OCI-LY3 (cell line): ENCODE measurements at regions not wholly inside any gene's neighbourhood (a gene's known extent, or its start where the extent isn't known, plus 50 kb on each side); places are given as distances from the start of the nearest gene placed in this dataset.

Source experiments
- H2AFZ ChIP-seq: fragments of 200-600, 300-600 bp; shearing (Covaris generic); 2 replicates; pipeline ENCODE4 v1.6.0; 2014; ENCODE audit warnings: antibody characterized with exemption, low read depth, low read length
- H3K27ac ChIP-seq: fragments of 200-600, 300-600 bp; sonication (generic); 2 replicates; pipeline ENCODE4 v1.5.1; 2014; ENCODE audit warnings: mild to moderate bottlenecking, low read length, moderate library complexity, mixed read lengths
- H3K27me3 ChIP-seq: fragments of 200-600, 300-600 bp; sonication (generic); 2 replicates; pipeline ENCODE4 v1.6.1; 2014; ENCODE audit warnings: low read depth, low read length, mixed read lengths
- H3K36me3 ChIP-seq: fragments of 200-600, 300-600 bp; sonication (generic); replicated peaks from 2 replicates; pipeline ENCODE3; 2014; ENCODE audit warnings: low read depth, low read length, mixed read lengths
- H3K4me1 ChIP-seq: fragments of 300-600, 200-600 bp; sonication (generic); 2 replicates; pipeline ENCODE4 v1.6.1; 2014; ENCODE audit warnings: low read length, mixed read lengths
- H3K4me2 ChIP-seq: fragments of 200-600, 300-600 bp; sonication (generic); 2 replicates; pipeline ENCODE4 v1.6.1; 2014; ENCODE audit warnings: low read length, mixed read lengths
- H3K4me3 ChIP-seq: fragments of 300-600, 200-600 bp; sonication (generic); 2 replicates; pipeline ENCODE4 v1.5.1; 2014; ENCODE audit warnings: antibody characterized with exemption, mild to moderate bottlenecking, low read length, moderate library complexity
- H3K79me2 ChIP-seq: fragments of 300-600, 200-600 bp; shearing (Covaris generic); 2 replicates; pipeline ENCODE4 v1.6.1; 2014; ENCODE audit warnings: mild to moderate bottlenecking, low read length, mixed read lengths
- H3K9ac ChIP-seq: fragments of 300-600, 200-600 bp; shearing (Covaris generic); 2 replicates; pipeline ENCODE4 v1.6.0; 2014; ENCODE audit warnings: mild to moderate bottlenecking, low read length, moderate library complexity
- H3K9me3 ChIP-seq: fragments of 200-600, 300-600 bp; shearing (Covaris generic); 2 replicates; pipeline ENCODE4 v1.6.1; 2014; ENCODE audit warnings: low read length, mixed read lengths; ENCODE audit not compliant: insufficient read depth
- H4K20me1 ChIP-seq: fragments of 200-600, 300-600 bp; sonication (generic); 2 replicates; pipeline ENCODE4 v1.6.1; 2016; ENCODE audit warnings: low read length, mixed read lengths; ENCODE audit not compliant: insufficient read depth
- EZH2phosphoT487 ChIP-seq: fragments of 200-600 bp; shearing (Covaris generic); IDR thresholded peaks from 2 replicates; pipeline ENCODE4 v1.6.1; 2018; ENCODE audit warnings: antibody characterized with exemption, mixed run types, low read depth
- TF ChIP-seq, protein P1 (sequence below): fragments of 200-600, 300-600 bp; sonication (generic); IDR thresholded peaks from 2 replicates; pipeline ENCODE4 v1.5.1; 2014; ENCODE audit warnings: antibody characterized with exemption, low read length, low read depth

DNA sequence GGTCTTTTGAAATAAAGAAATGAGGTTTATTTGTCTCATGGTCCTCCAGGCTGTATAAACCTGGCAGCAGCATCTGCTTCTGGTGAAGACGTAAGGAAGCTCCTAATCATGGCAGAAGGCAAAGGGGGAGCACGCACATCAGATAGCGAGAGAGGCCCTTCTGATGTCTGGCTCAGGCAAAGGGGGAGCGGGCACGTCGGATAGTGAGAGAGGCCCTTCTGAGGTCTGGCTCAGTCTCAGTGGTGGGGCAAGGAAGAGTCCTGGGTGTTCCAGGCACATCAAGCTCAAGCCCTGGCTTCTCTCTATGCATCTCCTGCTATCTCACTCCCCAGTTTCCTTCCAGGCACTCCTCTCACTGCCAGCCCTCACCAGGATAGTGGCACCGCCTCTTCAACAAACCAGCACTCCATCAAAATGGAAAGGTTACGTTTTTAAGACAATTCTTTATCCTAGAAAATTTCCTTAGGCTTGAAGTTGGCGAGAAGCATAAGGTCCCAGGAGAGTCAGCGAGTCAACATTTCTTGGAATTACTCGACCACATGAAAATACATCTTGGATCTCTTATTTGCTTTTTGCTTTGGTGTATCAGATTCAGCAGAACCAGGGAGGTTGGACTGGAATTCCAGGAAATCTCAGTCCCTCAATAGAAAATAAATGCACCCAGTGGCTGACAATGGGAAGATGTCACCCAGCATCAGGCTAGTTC is 189.6 kb upstream of the TMEM132C start:
- H3K36me3 ChIP-seq: no peaks in the 10 kb centered on the region
- H3K9me3 ChIP-seq: no peaks in the 10 kb centered on the region
- no peak for TF ChIP-seq EZH2phosphoT487
- TF ChIP-seq, protein P1, sequence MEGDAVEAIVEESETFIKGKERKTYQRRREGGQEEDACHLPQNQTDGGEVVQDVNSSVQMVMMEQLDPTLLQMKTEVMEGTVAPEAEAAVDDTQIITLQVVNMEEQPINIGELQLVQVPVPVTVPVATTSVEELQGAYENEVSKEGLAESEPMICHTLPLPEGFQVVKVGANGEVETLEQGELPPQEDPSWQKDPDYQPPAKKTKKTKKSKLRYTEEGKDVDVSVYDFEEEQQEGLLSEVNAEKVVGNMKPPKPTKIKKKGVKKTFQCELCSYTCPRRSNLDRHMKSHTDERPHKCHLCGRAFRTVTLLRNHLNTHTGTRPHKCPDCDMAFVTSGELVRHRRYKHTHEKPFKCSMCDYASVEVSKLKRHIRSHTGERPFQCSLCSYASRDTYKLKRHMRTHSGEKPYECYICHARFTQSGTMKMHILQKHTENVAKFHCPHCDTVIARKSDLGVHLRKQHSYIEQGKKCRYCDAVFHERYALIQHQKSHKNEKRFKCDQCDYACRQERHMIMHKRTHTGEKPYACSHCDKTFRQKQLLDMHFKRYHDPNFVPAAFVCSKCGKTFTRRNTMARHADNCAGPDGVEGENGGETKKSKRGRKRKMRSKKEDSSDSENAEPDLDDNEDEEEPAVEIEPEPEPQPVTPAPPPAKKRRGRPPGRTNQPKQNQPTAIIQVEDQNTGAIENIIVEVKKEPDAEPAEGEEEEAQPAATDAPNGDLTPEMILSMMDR: no peak
- no peaks in the 10 kb centered on the region for H3K79me2 ChIP-seq
- no peaks in the 10 kb centered on the region for H3K4me1 ChIP-seq
- H3K27me3 ChIP-seq: no peaks in the 10 kb centered on the region
- H3K4me3 ChIP-seq: no peak overlapping the region
- H3K4me2 ChIP-seq: no peak overlapping the region
- no peak overlapping the region for H2AFZ ChIP-seq
- no peak overlapping the region for H3K9ac ChIP-seq
- H3K27ac ChIP-seq: no peak overlapping the region
- no peaks in the 10 kb centered on the region for H4K20me1 ChIP-seq

DNA sequence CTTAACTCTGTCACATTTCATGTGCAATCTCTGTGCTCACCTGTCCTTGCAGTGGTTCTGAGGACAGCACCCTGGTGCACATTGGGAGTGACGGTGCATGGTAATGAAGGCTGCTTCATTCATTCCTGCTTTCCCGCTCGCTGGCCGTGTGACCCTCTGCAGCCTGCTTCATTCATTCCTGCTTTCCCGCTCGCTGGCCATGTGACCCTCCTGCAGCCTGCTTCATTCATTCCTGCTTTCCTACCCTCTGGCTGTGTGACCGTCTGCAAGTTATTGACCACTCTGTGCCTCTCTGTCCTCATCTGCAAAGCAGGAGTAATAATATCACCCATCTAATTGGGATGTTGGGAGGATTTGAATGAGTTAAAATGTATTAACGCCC is 189.1 kb upstream of the TMEM132C start:
- Histone ChIP-seq H4K20me1 (no peaks in the 10 kb centered on the region), H3K27me3 (no peaks in the 10 kb centered on the region), H3K9ac (no peak overlapping the region), H3K4me3 (no peak overlapping the region), H3K4me2 (no peak overlapping the region), H3K36me3 (no peaks in the 10 kb centered on the region), H3K4me1 (no peaks in the 10 kb centered on the region), H3K9me3 (no peaks in the 10 kb centered on the region), H3K27ac (no peak overlapping the region), H3K79me2 (no peaks in the 10 kb centered on the region), H2AFZ (no peak overlapping the region)
- TF ChIP-seq, protein P1: no peak
- TF ChIP-seq EZH2phosphoT487: no peak

DNA sequence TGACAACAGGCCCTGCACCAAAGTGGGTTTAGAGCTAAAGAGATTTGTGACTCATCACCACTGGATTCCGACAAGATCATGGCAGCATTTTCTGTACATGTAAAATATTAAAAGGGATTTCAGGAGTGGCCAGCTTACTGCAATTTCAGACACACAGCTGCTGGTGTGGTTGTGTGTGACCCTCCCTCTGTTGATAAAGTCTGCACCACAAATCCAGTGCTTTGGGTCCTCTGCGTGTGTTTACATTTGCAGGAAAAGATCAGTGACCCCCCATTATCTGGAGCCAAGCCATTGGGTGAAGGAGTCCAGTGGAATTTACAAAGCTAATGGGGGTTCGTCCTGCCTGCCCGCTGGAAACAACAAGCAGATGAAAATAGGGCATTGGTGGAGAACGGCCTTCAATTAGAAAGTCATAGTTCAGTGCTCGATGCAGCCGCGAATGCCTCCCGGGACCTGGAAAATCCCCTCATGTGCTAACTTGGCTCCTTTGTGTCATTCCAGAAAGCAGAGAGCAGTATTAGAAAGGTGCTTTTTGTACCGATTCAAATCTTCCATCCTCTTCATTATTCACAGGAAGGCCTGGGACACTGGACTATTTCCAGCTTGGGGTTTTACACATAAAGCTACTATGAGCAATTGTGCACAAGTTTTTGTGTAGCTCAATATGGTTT is 188.5 kb upstream of the TMEM132C start:
- H3K27ac ChIP-seq: no peak overlapping the region
- no peak for TF ChIP-seq EZH2phosphoT487
- TF ChIP-seq, protein P1: no peak
- H3K9me3 ChIP-seq: no peaks in the 10 kb centered on the region
- H3K27me3 ChIP-seq: no peaks in the 10 kb centered on the region
- H3K4me3 ChIP-seq: no peak overlapping the region
- H2AFZ ChIP-seq: no peak overlapping the region
- H3K4me2 ChIP-seq: no peak overlapping the region
- no peaks in the 10 kb centered on the region for H3K79me2 ChIP-seq
- no peaks in the 10 kb centered on the region for H3K4me1 ChIP-seq
- H3K9ac ChIP-seq: no peak overlapping the region
- H3K36me3 ChIP-seq: no peaks in the 10 kb centered on the region
- H4K20me1 ChIP-seq: no peaks in the 10 kb centered on the region

DNA sequence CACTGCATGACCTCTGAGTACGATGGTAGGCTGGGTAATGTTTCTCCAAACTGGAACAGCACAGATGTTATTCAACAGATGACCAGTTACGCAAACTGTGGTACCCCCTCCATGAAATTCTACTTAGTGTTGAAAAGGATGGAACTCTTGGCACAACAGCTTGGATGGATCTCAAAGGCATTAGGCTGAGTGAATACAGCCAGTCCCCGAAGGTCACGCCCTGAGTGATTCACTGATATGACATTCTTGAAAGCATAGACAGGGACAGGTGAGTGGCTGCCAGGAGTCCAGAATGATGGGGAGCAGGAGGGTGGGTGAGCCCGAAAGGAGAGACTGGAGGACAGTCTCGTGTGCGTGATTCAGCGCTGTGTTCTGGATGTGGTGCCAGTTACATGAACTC is 187.5 kb upstream of the TMEM132C start:
- H3K9me3 ChIP-seq: no peaks in the 10 kb centered on the region
- no peak for TF ChIP-seq EZH2phosphoT487
- TF ChIP-seq, protein P1: no peak
- H3K4me1 ChIP-seq: no peaks in the 10 kb centered on the region
- no peaks in the 10 kb centered on the region for H4K20me1 ChIP-seq
- H2AFZ ChIP-seq: no peak overlapping the region
- H3K9ac ChIP-seq: no peak overlapping the region
- H3K4me3 ChIP-seq: no peak overlapping the region
- no peaks in the 10 kb centered on the region for H3K27me3 ChIP-seq
- H3K79me2 ChIP-seq: no peaks in the 10 kb centered on the region
- no peak overlapping the region for H3K27ac ChIP-seq
- no peaks in the 10 kb centered on the region for H3K36me3 ChIP-seq
- H3K4me2 ChIP-seq: no peak overlapping the region
